Skeletal muscle satellite cell (primary cell): ENCODE measurements at regions not wholly inside any gene's neighbourhood (a gene's known extent, or its start where the extent isn't known, plus 50 kb on each side); places are given as distances from the start of the nearest gene placed in this dataset.
"Not testable (repeated sequence)": the region's sequence is repeated elsewhere in the genome, so short reads cannot be mapped to it uniquely, and the experiment has no call there.

Source experiments
- H3K27me3 ChIP-seq: 2 replicates; pipeline ENCODE4 v1.7.0; 2013; ENCODE audit warnings: low read length; ENCODE audit not compliant: control insufficient read depth, insufficient read depth
- H3K36me3 ChIP-seq: 2 replicates; pipeline ENCODE4 v1.7.0; 2013; ENCODE audit warnings: mild to moderate bottlenecking, control low read depth, low read length; ENCODE audit not compliant: insufficient read depth
- H3K4me1 ChIP-seq: 2 replicates; pipeline ENCODE4 v1.7.0; 2013; ENCODE audit warnings: low read length; ENCODE audit not compliant: control insufficient read depth, insufficient read depth
- H3K4me2 ChIP-seq: 2 replicates; pipeline ENCODE4 v1.7.0; 2013; ENCODE audit warnings: mild to moderate bottlenecking, low read length
- H3K4me3 ChIP-seq: 2 replicates; pipeline ENCODE4 v1.7.0; 2013; ENCODE audit warnings: low read length
- H3K9ac ChIP-seq: 2 replicates; pipeline ENCODE4 v1.7.0; 2013; ENCODE audit warnings: mild to moderate bottlenecking, low read depth, low read length, moderate library complexity
- H3K9me3 ChIP-seq: replicated peaks from 2 replicates; pipeline ENCODE4 v1.7.0; 2013; ENCODE audit warnings: mild to moderate bottlenecking, control low read depth, low read length

GRCh38 chr6:93183531-93183972 lies 235.8 kb downstream of the EPHA7 start:
- no peaks in the 10 kb centered on the region for H3K4me1 ChIP-seq
- no peak overlapping the region for H3K4me2 ChIP-seq
- H3K27me3 ChIP-seq = no peaks in the 10 kb centered on the region
- H3K9me3 ChIP-seq = no peaks in the 10 kb centered on the region
- H3K4me3 ChIP-seq = no peak overlapping the region
- H3K9ac ChIP-seq = no peak overlapping the region
- H3K36me3 ChIP-seq = no peaks in the 10 kb centered on the region

GRCh38 chr6:93182938-93183479 lies 236.3 kb downstream of the EPHA7 start:
- H3K27me3 ChIP-seq = no peaks in the 10 kb centered on the region
- no peaks in the 10 kb centered on the region for H3K36me3 ChIP-seq
- no peak overlapping the region for H3K4me3 ChIP-seq
- H3K9me3 ChIP-seq = no peaks in the 10 kb centered on the region
- no peak overlapping the region for H3K4me2 ChIP-seq
- no peaks in the 10 kb centered on the region for H3K4me1 ChIP-seq
- H3K9ac ChIP-seq = no peak overlapping the region

- no peaks in the 10 kb centered on the region for H3K36me3 ChIP-seq
- H3K4me3 ChIP-seq = no peak overlapping the region
- no peaks in the 10 kb centered on the region for H3K9me3 ChIP-seq
- no peaks in the 10 kb centered on the region for H3K4me1 ChIP-seq
- no peak overlapping the region for H3K4me2 ChIP-seq
- no peak overlapping the region for H3K9ac ChIP-seq
- no peaks in the 10 kb centered on the region for H3K27me3 ChIP-seq
These were observed 241.4 kb downstream of the EPHA7 start for GRCh38 chr6:93177918-93178317.

- no peak overlapping the region for H3K4me3 ChIP-seq
- H3K9me3 ChIP-seq = no peaks in the 10 kb centered on the region
- H3K4me1 ChIP-seq = no peaks in the 10 kb centered on the region
- no peaks in the 10 kb centered on the region for H3K27me3 ChIP-seq
- H3K4me2 ChIP-seq = no peak overlapping the region
- no peak overlapping the region for H3K9ac ChIP-seq
- H3K36me3 ChIP-seq = no peaks in the 10 kb centered on the region
These were observed 241.9 kb downstream of the EPHA7 start for GRCh38 chr6:93177438-93177837.

GRCh38 chr6:93176070-93176469 lies 243.3 kb downstream of the EPHA7 start:
- no peaks in the 10 kb centered on the region for H3K27me3 ChIP-seq
- H3K9me3 ChIP-seq = no peaks in the 10 kb centered on the region
- no peak overlapping the region for H3K9ac ChIP-seq
- no peak overlapping the region for H3K4me2 ChIP-seq
- H3K36me3 ChIP-seq = no peaks in the 10 kb centered on the region
- no peaks in the 10 kb centered on the region for H3K4me1 ChIP-seq
- H3K4me3 ChIP-seq = no peak overlapping the region

- not testable (repeated sequence) for H3K4me3 ChIP-seq, H3K9ac ChIP-seq, H3K27me3 ChIP-seq, H3K4me2 ChIP-seq, H3K4me1 ChIP-seq, H3K9me3 ChIP-seq, H3K36me3 ChIP-seq
These were observed 245.8 kb downstream of the EPHA7 start for GRCh38 chr6:93173573-93173972.

GRCh38 chr6:93165850-93166430 lies 253.4 kb downstream of the EPHA7 start:
- Histone ChIP-seq H3K4me3 (no peak overlapping the region), H3K27me3 (no peaks in the 10 kb centered on the region), H3K9ac (no peak overlapping the region), H3K9me3 (no peaks in the 10 kb centered on the region), H3K36me3 (no peaks in the 10 kb centered on the region), H3K4me2 (no peak overlapping the region), H3K4me1 (no peaks in the 10 kb centered on the region)

- H3K4me2 ChIP-seq = no peak overlapping the region
- no peaks in the 10 kb centered on the region for H3K27me3 ChIP-seq
- H3K9ac ChIP-seq = no peak overlapping the region
- no peaks in the 10 kb centered on the region for H3K9me3 ChIP-seq
- H3K36me3 ChIP-seq = no peaks in the 10 kb centered on the region
- no peaks in the 10 kb centered on the region for H3K4me1 ChIP-seq
- no peak overlapping the region for H3K4me3 ChIP-seq
These were observed 254.6 kb downstream of the EPHA7 start for GRCh38 chr6:93164781-93165180.

- H3K4me2 ChIP-seq = no peak overlapping the region
- H3K9me3 ChIP-seq = no peaks in the 10 kb centered on the region
These were observed 256.2 kb downstream of the EPHA7 start for GRCh38 chr6:93163146-93163545.

GRCh38 chr6:93139408-93140081 lies 279.8 kb downstream of the EPHA7 start:
- no peak overlapping the region for H3K4me3 ChIP-seq
- H3K4me1 ChIP-seq = no peaks in the 10 kb centered on the region
- no peaks in the 10 kb centered on the region for H3K27me3 ChIP-seq
- no peak overlapping the region for H3K4me2 ChIP-seq
- H3K9me3 ChIP-seq = no peaks in the 10 kb centered on the region
- H3K9ac ChIP-seq = no peak overlapping the region
- H3K36me3 ChIP-seq = no peaks in the 10 kb centered on the region

More at GRCh38 chr6:93163146-93163545, 256.2 kb downstream of the EPHA7 start:
- Histone ChIP-seq H3K4me3 (no peak overlapping the region), H3K9ac (no peak overlapping the region), H3K36me3 (no peaks in the 10 kb centered on the region), H3K27me3 (no peaks in the 10 kb centered on the region), H3K4me1 (no peaks in the 10 kb centered on the region)

- Histone ChIP-seq H3K4me3 (no peak overlapping the region), H3K9me3 (no peaks in the 10 kb centered on the region), H3K4me2 (no peak overlapping the region), H3K9ac (no peak overlapping the region), H3K36me3 (no peaks in the 10 kb centered on the region), H3K4me1 (no peaks in the 10 kb centered on the region), H3K27me3 (no peaks in the 10 kb centered on the region)
These were observed 283.2 kb downstream of the EPHA7 start for GRCh38 chr6:93136111-93136510.
